Right lobe of liver (tissue), 4 donors: ENCODE measurements at regions not wholly inside any gene's neighbourhood (a gene's known extent, or its start where the extent isn't known, plus 50 kb on each side); places are given as distances from the start of the nearest gene placed in this dataset.

ENCODE experiments used
- POLR2A ChIP-seq: fragments of 450-650 bp; IDR thresholded peaks from one replicate; pipeline ENCODE4 v1.6.1; 2017; ENCODE audit warnings: antibody characterized with exemption, mild to moderate bottlenecking
- TF ChIP-seq, protein P1 (sequence below), 4 donors: fragments of 200-600 bp in 3 of 4; fragments of 450-650 bp in 1 of 4; IDR thresholded peaks; one replicate each; pipeline versions ENCODE4 v1.5.1 to v1.8.0; 2016 to 2022; ENCODE audit warnings: antibody characterized with exemption in 4 of 4, mild to moderate bottlenecking in 2 of 4
- donor health status: DM: no; HTN: no; CAD: no.
- donor health status: DM: no; HTN: no; CAD: no.
- donor health status: DM: no; HTN: yes; CAD: no.

DNA sequence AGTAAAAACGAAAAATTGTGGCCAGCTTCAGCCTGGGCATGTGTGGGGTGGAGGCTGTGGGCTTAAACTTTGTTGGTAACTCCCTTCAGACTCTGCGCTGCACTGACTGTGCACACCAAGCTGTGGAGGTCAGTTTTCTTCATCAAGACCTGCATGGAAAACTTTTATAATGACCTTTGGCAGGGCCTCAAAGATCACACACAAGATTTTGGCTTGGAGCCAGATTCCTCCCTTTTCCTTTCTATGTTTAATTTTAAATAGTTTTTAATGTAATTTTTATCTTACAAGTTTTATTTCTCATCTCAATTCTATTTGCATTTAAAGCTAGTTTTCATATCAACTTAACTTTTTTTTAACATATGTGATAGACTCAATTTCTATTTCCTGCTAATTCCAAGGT lies 1211.1 kb upstream of the CDH18 start:
- TF ChIP-seq, protein P1, sequence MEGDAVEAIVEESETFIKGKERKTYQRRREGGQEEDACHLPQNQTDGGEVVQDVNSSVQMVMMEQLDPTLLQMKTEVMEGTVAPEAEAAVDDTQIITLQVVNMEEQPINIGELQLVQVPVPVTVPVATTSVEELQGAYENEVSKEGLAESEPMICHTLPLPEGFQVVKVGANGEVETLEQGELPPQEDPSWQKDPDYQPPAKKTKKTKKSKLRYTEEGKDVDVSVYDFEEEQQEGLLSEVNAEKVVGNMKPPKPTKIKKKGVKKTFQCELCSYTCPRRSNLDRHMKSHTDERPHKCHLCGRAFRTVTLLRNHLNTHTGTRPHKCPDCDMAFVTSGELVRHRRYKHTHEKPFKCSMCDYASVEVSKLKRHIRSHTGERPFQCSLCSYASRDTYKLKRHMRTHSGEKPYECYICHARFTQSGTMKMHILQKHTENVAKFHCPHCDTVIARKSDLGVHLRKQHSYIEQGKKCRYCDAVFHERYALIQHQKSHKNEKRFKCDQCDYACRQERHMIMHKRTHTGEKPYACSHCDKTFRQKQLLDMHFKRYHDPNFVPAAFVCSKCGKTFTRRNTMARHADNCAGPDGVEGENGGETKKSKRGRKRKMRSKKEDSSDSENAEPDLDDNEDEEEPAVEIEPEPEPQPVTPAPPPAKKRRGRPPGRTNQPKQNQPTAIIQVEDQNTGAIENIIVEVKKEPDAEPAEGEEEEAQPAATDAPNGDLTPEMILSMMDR (IDR thresholded peaks at IDR 0.05): no peak
- TF ChIP-seq POLR2A: no peak
